Kidney (tissue), 13 donors: ENCODE measurements at regions not wholly inside any gene's neighbourhood (a gene's known extent, or its start where the extent isn't known, plus 50 kb on each side); places are given as distances from the start of the nearest gene placed in this dataset.
A peak's percentile ranks its signal among the peaks of the same experiment; 100 is the strongest.

ENCODE experiments used
- DNase-seq, 5 donors: peaks; one replicate each; pipeline ENCODE4 v3.0.0-alpha.2; 2013 to 2020
- FAIRE-seq: peaks from 2 replicates; lab custom pipeline; 2012; peaks lifted over from hg19 to GRCh38; lab: Jason Lieb, UNC
- H3K27ac ChIP-seq, 2 donors: one replicate each; pipeline ENCODE4 v1.7.0; 2013; ENCODE audit warnings: low read depth in 2 of 2, low read length in 2 of 2, inconsistent platforms in 1 of 2
- H3K27me3 ChIP-seq: one replicate; pipeline ENCODE4 v1.7.1; 2013; ENCODE audit warnings: low read length, inconsistent platforms; ENCODE audit not compliant: control insufficient read depth, insufficient read depth
- H3K36me3 ChIP-seq, 3 donors: one replicate each; pipeline versions ENCODE4 v1.7.0 to v1.7.1; 2013; ENCODE audit warnings: low read length in 3 of 3, control low read depth in 1 of 3, inconsistent platforms in 1 of 3; ENCODE audit not compliant: insufficient read depth in 3 of 3, control insufficient read depth in 2 of 3
- H3K4me1 ChIP-seq, 3 donors: one replicate each; pipeline versions ENCODE4 v1.7.0 to v1.7.1; 2013; ENCODE audit warnings: low read length in 3 of 3, inconsistent platforms in 1 of 3, low read depth in 1 of 3; ENCODE audit not compliant: control insufficient read depth in 2 of 3, insufficient read depth in 2 of 3
- H3K4me3 ChIP-seq, 3 donors: one replicate each; pipeline versions ENCODE4 v1.7.0 to v1.8.1; 2013; ENCODE audit warnings: low read length in 3 of 3, control low read depth in 1 of 3, inconsistent platforms in 1 of 3
- H3K9ac ChIP-seq, 3 donors: one replicate each; pipeline versions ENCODE4 v1.7.0 to v1.7.1; 2013; ENCODE audit warnings: low read length in 3 of 3, control low read depth in 1 of 3, inconsistent platforms in 1 of 3
- H3K9me3 ChIP-seq, 3 donors: one replicate each; pipeline versions ENCODE4 v1.7.0 to v1.7.1; 2013; ENCODE audit warnings: low read length in 3 of 3, control low read depth in 1 of 3, inconsistent platforms in 1 of 3; ENCODE audit not compliant: control insufficient read depth in 2 of 3, insufficient read depth in 1 of 3
- CTCF ChIP-seq: IDR thresholded peaks from 3 replicates; pipeline ENCODE4 v1.5.1; 2012; ENCODE audit warnings: mild to moderate bottlenecking, moderate library complexity, borderline replicate concordance; ENCODE audit not compliant: insufficient read depth; ENCODE audit errors: extremely low read depth
- intact Hi-C: fragments of 100-400 bp; cut with DNase I; formaldehyde crosslinking; loops from one replicate; pipeline ENCODE4 v1.11.1; 2022
- donor health status: control.
- donor health status: control.
- donor health status: control.
- donor health status: control.
- donor health status: control.
- donor health status: DM: yes; HTN: yes; CAD: no.
- donor health status: Normal renal cell carcinoma (clear cell type).

- no peaks in the 10 kb centered on the region for H3K27me3 ChIP-seq
- no peak for TF ChIP-seq CTCF
- no peaks in the 10 kb centered on the region for H3K9me3 ChIP-seq
- DNase-seq = no peak
- no peaks in the 10 kb centered on the region for H3K4me1 ChIP-seq
- no peak overlapping the region for H3K9ac ChIP-seq
- intact Hi-C loops = no loop called here
- no peak for FAIRE-seq
- no peak overlapping the region for H3K27ac ChIP-seq
- no peak overlapping the region for H3K4me3 ChIP-seq
- no peaks in the 10 kb centered on the region for H3K36me3 ChIP-seq
Observed at GRCh38 chr18:25678221-25678620, 326.3 kb upstream of the ZNF521 start.

GRCh38 chr18:25675123-25675850, 323.3 kb upstream of the ZNF521 start:
- Histone ChIP-seq H3K9me3 (no peaks in the 10 kb centered on the region), H3K4me3 (no peak overlapping the region)
- no peak for FAIRE-seq

GRCh38 chr18:25674183-25674582, 322.2 kb upstream of the ZNF521 start:
- H3K9ac ChIP-seq = no peak overlapping the region
- H3K27ac ChIP-seq = no peak overlapping the region
- no peak for TF ChIP-seq CTCF
- no peaks in the 10 kb centered on the region for H3K36me3 ChIP-seq
- intact Hi-C loops = no loop called here
- no peak overlapping the region for H3K4me3 ChIP-seq
- FAIRE-seq (peak; percentile 30), DNase-seq (no peak)
- H3K4me1 ChIP-seq = no peaks in the 10 kb centered on the region
- no peaks in the 10 kb centered on the region for H3K27me3 ChIP-seq
- H3K9me3 ChIP-seq = no peaks in the 10 kb centered on the region

More at GRCh38 chr18:25675123-25675850, 323.3 kb upstream of the ZNF521 start:
- H3K36me3 ChIP-seq = no peaks in the 10 kb centered on the region
- DNase-seq = no peak
- no peaks in the 10 kb centered on the region for H3K27me3 ChIP-seq
- no peaks in the 10 kb centered on the region for H3K4me1 ChIP-seq
- intact Hi-C loops = no loop called here
- H3K27ac ChIP-seq = no peak overlapping the region
- H3K9ac ChIP-seq = no peak overlapping the region
- no peak for TF ChIP-seq CTCF

- DNase-seq (no peak), FAIRE-seq (no peak)
- Histone ChIP-seq H3K4me3 (no peak overlapping the region), H3K4me1 (no peaks in the 10 kb centered on the region), H3K36me3 (no peaks in the 10 kb centered on the region), H3K9me3 (no peaks in the 10 kb centered on the region), H3K9ac (no peak overlapping the region), H3K27ac (no peak overlapping the region), H3K27me3 (no peaks in the 10 kb centered on the region)
- TF ChIP-seq CTCF = no peak
- intact Hi-C loops = no loop called here
Observed at GRCh38 chr18:25672490-25672889, 320.5 kb upstream of the ZNF521 start.
